Sigmoid colon (tissue), 6 donors: ENCODE measurements at regions not wholly inside any gene's neighbourhood (a gene's known extent, or its start where the extent isn't known, plus 50 kb on each side); places are given as distances from the start of the nearest gene placed in this dataset.
"Not testable (repeated sequence)": the region's sequence is repeated elsewhere in the genome, so short reads cannot be mapped to it uniquely, and the experiment has no call there.

Source experiments
- DNase-seq: peaks from one replicate; pipeline ENCODE4 v3.0.0-alpha.2; 2019
- H3K27ac ChIP-seq, 4 donors: fragments of 200-600 bp; sonication (generic); one replicate each; pipeline ENCODE4 v1.5.1; 2016 to 2019; ENCODE audit warnings: mild to moderate bottlenecking in 1 of 4
- H3K27me3 ChIP-seq, 3 donors: fragments of 200-600 bp; sonication (generic); one replicate each; pipeline ENCODE4 v1.5.1; 2019; ENCODE audit warnings: mild to moderate bottlenecking in 1 of 3
- H3K36me3 ChIP-seq, 4 donors: fragments of 200-600 bp; sonication (generic); one replicate each; pipeline ENCODE4 v1.5.1; 2016 to 2019
- H3K4me1 ChIP-seq, 4 donors: fragments of 200-600 bp; sonication (generic); one replicate each; pipeline ENCODE4 v1.5.1; 2017 to 2019
- H3K4me3 ChIP-seq, 4 donors: fragments of 200-600 bp; sonication (generic); one replicate each; pipeline ENCODE4 v1.5.1; 2017 to 2019; ENCODE audit warnings: mild to moderate bottlenecking in 2 of 4, moderate library complexity in 1 of 4
- H3K9me3 ChIP-seq, 4 donors: fragments of 200-600 bp in 3 of 4; sonication (generic) in 3 of 4; one replicate each; pipeline versions ENCODE4 v1.5.1 to v1.6.1; 2013 to 2019
- EP300 ChIP-seq, 4 donors: sonication (generic); formaldehyde crosslinking; IDR thresholded peaks; one replicate each; pipeline ENCODE4 v1.6.1; 2017; ENCODE audit warnings: antibody characterized with exemption in 4 of 4
- POLR2A ChIP-seq, 2 donors: fragments of 450-650 bp; IDR thresholded peaks; one replicate each; pipeline ENCODE4 v1.6.1; 2016; ENCODE audit warnings: antibody characterized with exemption in 2 of 2, mild to moderate bottlenecking in 2 of 2, moderate library complexity in 2 of 2
- POLR2AphosphoS5 ChIP-seq, 4 donors: sonication (generic); formaldehyde crosslinking; IDR thresholded peaks; one replicate each; pipeline ENCODE4 v1.6.1; 2017; ENCODE audit warnings: antibody characterized with exemption in 4 of 4
- WGBS, 2 donors: extraction: QIAGEN DNeasy Blood & Tissue Kit; methylation state at CpG; one replicate each; pipeline ENCODE4 v1.1.7; 2013; 5-methylcytosine and 5-hydroxymethylcytosine counted together
- intact Hi-C: fragments of 100-400 bp; cut with DNase I; formaldehyde crosslinking; loops from one replicate; pipeline ENCODE4 v1.15.1; 2023
- TF ChIP-seq, protein P1 (sequence below), 4 experiments: fragments of 450-650 bp in 3 of 4; fragments of 200-600 bp in 1 of 4; IDR thresholded peaks; one replicate each; pipeline ENCODE4 v1.5.1; 2016 to 2019; ENCODE audit warnings: antibody characterized with exemption in 4 of 4, mild to moderate bottlenecking in 3 of 4, moderate library complexity in 2 of 4
- donor health status: healthy with polysubstance abuse.
- donor health status: healthy.

DNA sequence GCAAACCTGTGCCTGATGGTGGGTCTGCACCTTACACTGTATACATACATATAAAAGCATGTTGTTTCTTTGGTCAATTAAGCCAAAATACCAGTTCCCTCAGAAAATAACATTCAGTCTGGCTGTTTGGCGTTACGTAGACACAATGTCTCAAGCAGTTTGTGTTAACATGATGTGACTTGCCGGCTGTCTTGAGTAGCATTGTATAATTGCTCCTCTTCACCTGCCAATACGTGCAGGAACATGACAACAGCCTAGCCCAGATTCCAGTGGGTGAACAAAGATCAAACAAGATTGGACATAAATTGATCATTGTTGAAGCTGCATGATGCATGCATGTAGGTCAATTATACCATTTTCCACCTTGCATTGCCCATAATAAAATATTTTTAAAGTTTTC is 102.3 kb downstream of the F11 start:
- Histone ChIP-seq H3K4me1 (no peaks in the 10 kb centered on the region), H3K36me3 (no peaks in the 10 kb centered on the region), H3K27me3 (no peaks in the 10 kb centered on the region), H3K27ac (no peak overlapping the region), H3K4me3 (no peak overlapping the region), H3K9me3 (peaks cover 0 to 15% (median 11%) of the 10 kb centered on the region in 4 donors)
- intact Hi-C loops: no loop called here
- WGBS, 2 donors: 63 to 80% methylated on average over 4 of the region's 4 CpGs
- DNase-seq: no peak
- TF ChIP-seq, protein P1, sequence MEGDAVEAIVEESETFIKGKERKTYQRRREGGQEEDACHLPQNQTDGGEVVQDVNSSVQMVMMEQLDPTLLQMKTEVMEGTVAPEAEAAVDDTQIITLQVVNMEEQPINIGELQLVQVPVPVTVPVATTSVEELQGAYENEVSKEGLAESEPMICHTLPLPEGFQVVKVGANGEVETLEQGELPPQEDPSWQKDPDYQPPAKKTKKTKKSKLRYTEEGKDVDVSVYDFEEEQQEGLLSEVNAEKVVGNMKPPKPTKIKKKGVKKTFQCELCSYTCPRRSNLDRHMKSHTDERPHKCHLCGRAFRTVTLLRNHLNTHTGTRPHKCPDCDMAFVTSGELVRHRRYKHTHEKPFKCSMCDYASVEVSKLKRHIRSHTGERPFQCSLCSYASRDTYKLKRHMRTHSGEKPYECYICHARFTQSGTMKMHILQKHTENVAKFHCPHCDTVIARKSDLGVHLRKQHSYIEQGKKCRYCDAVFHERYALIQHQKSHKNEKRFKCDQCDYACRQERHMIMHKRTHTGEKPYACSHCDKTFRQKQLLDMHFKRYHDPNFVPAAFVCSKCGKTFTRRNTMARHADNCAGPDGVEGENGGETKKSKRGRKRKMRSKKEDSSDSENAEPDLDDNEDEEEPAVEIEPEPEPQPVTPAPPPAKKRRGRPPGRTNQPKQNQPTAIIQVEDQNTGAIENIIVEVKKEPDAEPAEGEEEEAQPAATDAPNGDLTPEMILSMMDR (IDR thresholded peaks at IDR 0.05): no peak

DNA sequence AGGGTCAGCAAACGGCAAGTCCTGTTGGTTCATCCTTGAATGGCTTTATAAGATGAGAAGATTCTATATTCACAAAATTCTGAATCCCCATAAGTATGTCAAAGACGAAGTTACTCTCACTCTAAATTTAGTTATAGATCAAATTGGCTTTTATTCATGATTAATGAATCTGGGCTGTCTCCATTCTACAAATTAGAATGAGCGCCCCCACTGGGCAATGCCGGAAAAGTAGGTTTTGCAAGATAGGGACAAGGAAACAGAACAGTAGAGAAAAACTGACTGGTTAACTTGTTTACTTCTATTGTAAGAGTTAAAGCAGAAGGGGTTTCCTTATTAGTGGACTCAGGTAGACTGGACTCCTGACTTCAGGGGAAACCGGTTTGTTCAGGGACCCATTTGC is 100.3 kb downstream of the F11 start:
- WGBS, 2 donors: 94 to 95% methylated on average over 5 of the region's 5 CpGs
- Histone ChIP-seq H3K4me1 (no peaks in the 10 kb centered on the region), H3K27me3 (no peaks in the 10 kb centered on the region), H3K36me3 (no peaks in the 10 kb centered on the region), H3K27ac (no peak overlapping the region), H3K9me3 (peaks cover 0 to 19% (median 12%) of the 10 kb centered on the region in 4 donors), H3K4me3 (no peak overlapping the region)
- no peak for DNase-seq
- TF ChIP-seq POLR2A (IDR thresholded peaks at IDR 0.05): no peak
- no peak for TF ChIP-seq POLR2AphosphoS5 (IDR thresholded peaks at IDR 0.05)
- TF ChIP-seq, protein P1 (IDR thresholded peaks at IDR 0.05): no peak
- TF ChIP-seq EP300 (IDR thresholded peaks at IDR 0.05): no peak
- intact Hi-C loops: no loop called here

DNA sequence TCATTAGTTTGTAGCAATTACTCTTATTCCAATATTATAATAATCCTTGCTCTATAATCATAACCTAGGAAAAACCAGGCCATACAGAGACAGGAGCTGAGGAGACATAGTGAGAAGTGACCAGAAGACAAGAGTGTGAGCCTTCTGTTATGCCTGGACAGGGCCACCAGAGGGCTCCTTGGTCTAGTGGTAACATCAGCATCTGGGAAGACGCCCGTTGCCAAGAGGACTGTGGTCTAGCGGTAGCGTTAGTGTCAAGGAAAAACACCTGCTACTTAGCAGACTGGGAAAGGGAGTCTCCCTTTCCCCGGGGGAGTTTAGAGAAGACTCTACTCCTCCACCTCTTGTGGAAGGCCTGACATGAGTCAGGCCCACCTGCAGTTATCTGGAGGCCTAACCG is 97.0 kb downstream of the F11 start:
- H3K27ac ChIP-seq, H3K27me3 ChIP-seq, DNase-seq, H3K4me3 ChIP-seq, H3K36me3 ChIP-seq, intact Hi-C loops, H3K4me1 ChIP-seq: not testable (repeated sequence)
- H3K9me3 ChIP-seq: peaks cover 0 to 19% (median 12%) of the 10 kb centered on the region in 4 donors
- 89 to 95% methylated on average over 6 of the region's 6 CpGs for WGBS, 2 donors

DNA sequence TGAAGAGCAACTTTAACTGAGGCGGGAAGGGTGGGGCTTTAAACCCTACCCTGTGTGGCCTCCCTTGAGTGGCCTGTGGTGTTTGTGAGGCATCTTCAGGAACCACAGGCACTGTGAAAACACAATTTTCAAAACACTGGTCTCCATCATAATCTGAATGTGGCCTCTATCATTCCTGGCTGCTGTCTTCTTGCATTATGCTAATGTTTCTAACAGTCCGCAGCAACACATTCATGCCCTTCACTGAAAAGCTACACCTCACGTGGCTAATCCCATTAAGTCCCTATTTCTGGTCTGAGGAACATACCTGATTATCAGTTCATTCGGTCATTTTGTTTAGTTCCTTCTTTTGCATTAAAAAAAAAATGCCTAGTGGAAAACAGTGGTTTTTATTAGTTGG is 94.6 kb downstream of the F11 start:
- H3K9me3 ChIP-seq: peaks cover 0 to 19% (median 12%) of the 10 kb centered on the region in 4 donors
- H3K27ac ChIP-seq: no peak overlapping the region
- TF ChIP-seq, protein P1 (IDR thresholded peaks at IDR 0.05): no peak
- TF ChIP-seq POLR2AphosphoS5 (IDR thresholded peaks at IDR 0.05): no peak
- TF ChIP-seq POLR2A (IDR thresholded peaks at IDR 0.05): no peak
- TF ChIP-seq EP300 (IDR thresholded peaks at IDR 0.05): no peak
- intact Hi-C loops: no loop called here
- 87 to 93% methylated on average over 4 of the region's 4 CpGs for WGBS, 2 donors
- no peaks in the 10 kb centered on the region for H3K36me3 ChIP-seq
- no peaks in the 10 kb centered on the region for H3K27me3 ChIP-seq
- DNase-seq: no peak
- H3K4me3 ChIP-seq: no peak overlapping the region
- no peaks in the 10 kb centered on the region for H3K4me1 ChIP-seq

DNA sequence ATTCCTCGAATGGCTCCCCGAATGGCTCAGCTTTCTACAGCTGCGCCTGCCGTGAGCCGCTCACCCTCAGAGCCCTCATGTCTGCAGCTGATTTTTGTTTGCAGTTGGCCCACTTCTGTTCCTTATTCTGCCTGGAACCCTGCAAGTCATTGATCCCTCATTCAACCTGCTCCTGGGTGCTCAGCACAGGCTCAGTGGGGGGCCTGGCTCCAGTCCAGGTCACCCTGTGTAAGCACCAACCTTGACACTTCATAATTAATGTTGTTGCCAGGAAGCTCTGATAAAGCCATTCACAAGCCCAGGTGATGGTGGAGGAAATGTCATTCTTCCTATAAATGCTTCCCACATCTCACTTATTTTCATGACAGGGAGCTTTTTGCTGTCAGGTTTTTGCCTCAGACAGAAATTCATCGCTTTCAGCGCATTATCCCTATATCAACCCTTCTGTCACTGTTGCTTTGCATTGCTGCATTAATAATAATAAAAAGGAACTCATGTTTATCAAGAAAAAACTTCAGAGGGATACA is 85.7 kb downstream of the F11 start:
- intact Hi-C loops: no loop called here
- TF ChIP-seq POLR2A (IDR thresholded peaks at IDR 0.05): no peak
- TF ChIP-seq, protein P1 (IDR thresholded peaks at IDR 0.05): no peak
- no peak for TF ChIP-seq EP300 (IDR thresholded peaks at IDR 0.05)
- TF ChIP-seq POLR2AphosphoS5 (IDR thresholded peaks at IDR 0.05): no peak
- Histone ChIP-seq H3K4me3 (no peak overlapping the region), H3K27ac (no peak overlapping the region), H3K36me3 (no peaks in the 10 kb centered on the region), H3K4me1 (no peaks in the 10 kb centered on the region), H3K27me3 (no peaks in the 10 kb centered on the region), H3K9me3 (no peaks in the 10 kb centered on the region)
- no peak for DNase-seq
- WGBS, 2 donors: 92 to 96% methylated on average over 7 of the region's 7 CpGs
